Stimulated activated CD4-positive, alpha-beta T cell treated with anti-CD3 and anti-CD28 coated beads, Interleukin-12 subunit alpha, Interleukin-12 subunit beta, amount 100 ng/mL, for 48 hours (primary cell): ENCODE measurements at regions not wholly inside any gene's neighbourhood (a gene's known extent, or its start where the extent isn't known, plus 50 kb on each side); places are given as distances from the start of the nearest gene placed in this dataset.
A peak's percentile ranks its signal among the peaks of the same experiment; 100 is the strongest.

Experiments
- DNase-seq, 3 donors: peaks; one replicate each; pipeline ENCODE4 v3.0.0-alpha.2; 2020; ENCODE audit warnings: low read depth in 2 of 3, low spot score in 1 of 3

GRCh38 chr7:131964203-131964602 is 407.8 kb upstream of the PODXL start:
- no peak for DNase-seq

GRCh38 chr7:131961054-131961680 is 404.7 kb upstream of the PODXL start:
- DNase-seq = no peak

GRCh38 chr7:131959106-131959812 is 402.8 kb upstream of the PODXL start:
- no peak for DNase-seq

- DNase-seq = no peak
Measured at GRCh38 chr7:131957338-131958020, 401.1 kb upstream of the PODXL start.

GRCh38 chr7:131956864-131957263 is 400.4 kb upstream of the PODXL start:
- no peak for DNase-seq

GRCh38 chr7:131955679-131956078 is 399.3 kb upstream of the PODXL start:
- no peak for DNase-seq

GRCh38 chr7:131953184-131953583 is 396.8 kb upstream of the PODXL start:
- no peak for DNase-seq

GRCh38 chr7:131952365-131952764 is 395.9 kb upstream of the PODXL start:
- DNase-seq = no peak

GRCh38 chr7:131950758-131951157 is 394.3 kb upstream of the PODXL start:
- no peak for DNase-seq

- no peak for DNase-seq
Measured at GRCh38 chr7:131949659-131950058, 393.2 kb upstream of the PODXL start.

GRCh38 chr7:131948434-131949053 is 392.1 kb upstream of the PODXL start:
- DNase-seq = no peak

- no peak for DNase-seq
Measured at GRCh38 chr7:131947661-131948060, 391.2 kb upstream of the PODXL start.

GRCh38 chr7:131945957-131946544 is 389.6 kb upstream of the PODXL start:
- no peak for DNase-seq

GRCh38 chr7:131945313-131945911 is 389.0 kb upstream of the PODXL start:
- DNase-seq = peak; percentile 3 to 15 (median 14)

GRCh38 chr7:131944556-131945069 is 388.2 kb upstream of the PODXL start:
- no peak for DNase-seq

GRCh38 chr7:131943646-131944045 is 387.2 kb upstream of the PODXL start:
- no peak for DNase-seq

- no peak for DNase-seq
Measured at GRCh38 chr7:131943211-131943610, 386.8 kb upstream of the PODXL start.

- no peak for DNase-seq
Measured at GRCh38 chr7:131942287-131943150, 386.1 kb upstream of the PODXL start.

- DNase-seq = no peak
Measured at GRCh38 chr7:131941291-131941690, 384.9 kb upstream of the PODXL start.

GRCh38 chr7:131940621-131941165 is 384.3 kb upstream of the PODXL start:
- no peak for DNase-seq
